Neural crest cell (in vitro differentiated cells): ENCODE measurements at regions not wholly inside any gene's neighbourhood (a gene's known extent, or its start where the extent isn't known, plus 50 kb on each side); places are given as distances from the start of the nearest gene placed in this dataset.

Source experiments
- DNase-seq: peaks from one replicate; pipeline ENCODE4 v3.0.0; 2021; ENCODE audit warnings: low read depth, mixed read lengths, low spot score
- H3K27ac Mint-ChIP-seq: one replicate; pipeline ENCODE4 v1.8.0; 2021; ENCODE audit warnings: mild to moderate bottlenecking, mixed read lengths; ENCODE audit not compliant: unreplicated experiment
- H3K27me3 Mint-ChIP-seq: 2 replicates; pipeline ENCODE4 v1.8.0; 2021; ENCODE audit warnings: low read depth, mild to moderate bottlenecking, mixed read lengths
- H3K36me3 Mint-ChIP-seq: 2 replicates; pipeline ENCODE4 v1.8.0; 2021; ENCODE audit warnings: low read depth, mild to moderate bottlenecking, mixed read lengths
- H3K4me1 Mint-ChIP-seq: 2 replicates; pipeline ENCODE4 v1.8.0; 2021; ENCODE audit warnings: mixed read lengths
- H3K4me3 Mint-ChIP-seq: one replicate; pipeline ENCODE4 v1.8.0; 2021; ENCODE audit warnings: mild to moderate bottlenecking, mixed read lengths
- H3K9me3 Mint-ChIP-seq: 2 replicates; pipeline ENCODE4 v1.8.0; 2021; ENCODE audit warnings: mixed read lengths
- TF ChIP-seq, protein P1 (sequence below): fragments of 200-600 bp; sonication (generic); conservative IDR thresholded peaks from 2 replicates; pipeline ENCODE4 v1.5.0; 2021; ENCODE audit warnings: antibody characterized with exemption, mild to moderate bottlenecking

DNA sequence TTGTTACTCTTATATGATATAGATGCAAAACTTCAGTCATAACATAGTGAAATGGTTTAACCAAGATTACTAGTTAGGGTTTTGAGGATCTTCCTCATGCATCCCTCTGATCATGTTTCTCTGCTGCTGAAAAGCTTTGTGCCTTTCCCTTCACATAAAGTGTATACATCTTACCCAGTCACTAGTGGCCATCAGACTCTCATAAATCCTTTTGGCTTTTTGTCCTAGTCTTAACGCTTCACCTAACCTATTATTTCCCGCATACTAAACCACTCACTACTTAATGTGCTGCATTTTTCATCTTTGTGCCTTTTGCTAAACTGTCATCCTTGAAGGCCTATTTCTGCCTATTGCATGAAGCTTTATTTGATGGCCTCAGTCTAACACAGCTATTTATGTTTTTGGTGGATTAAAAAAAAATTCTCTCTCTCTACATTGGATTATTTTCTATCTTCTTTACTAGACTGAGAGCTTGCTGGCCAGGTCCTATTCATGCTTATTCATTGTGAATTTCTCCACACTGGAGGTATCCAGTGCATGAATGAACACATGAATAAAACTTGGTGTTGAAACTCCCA, 717.6 kb upstream of the GOLIM4 start:
- Mint-ChIP-seq H3K27ac (no peak overlapping the region), H3K36me3 (peaks cover 3% of the 10 kb centered on the region), H3K4me1 (peaks cover 65% of the 10 kb centered on the region), H3K4me3 (peak overlapping the region; percentile 3), H3K9me3 (no peaks in the 10 kb centered on the region), H3K27me3 (no peaks in the 10 kb centered on the region)
- TF ChIP-seq, protein P1, sequence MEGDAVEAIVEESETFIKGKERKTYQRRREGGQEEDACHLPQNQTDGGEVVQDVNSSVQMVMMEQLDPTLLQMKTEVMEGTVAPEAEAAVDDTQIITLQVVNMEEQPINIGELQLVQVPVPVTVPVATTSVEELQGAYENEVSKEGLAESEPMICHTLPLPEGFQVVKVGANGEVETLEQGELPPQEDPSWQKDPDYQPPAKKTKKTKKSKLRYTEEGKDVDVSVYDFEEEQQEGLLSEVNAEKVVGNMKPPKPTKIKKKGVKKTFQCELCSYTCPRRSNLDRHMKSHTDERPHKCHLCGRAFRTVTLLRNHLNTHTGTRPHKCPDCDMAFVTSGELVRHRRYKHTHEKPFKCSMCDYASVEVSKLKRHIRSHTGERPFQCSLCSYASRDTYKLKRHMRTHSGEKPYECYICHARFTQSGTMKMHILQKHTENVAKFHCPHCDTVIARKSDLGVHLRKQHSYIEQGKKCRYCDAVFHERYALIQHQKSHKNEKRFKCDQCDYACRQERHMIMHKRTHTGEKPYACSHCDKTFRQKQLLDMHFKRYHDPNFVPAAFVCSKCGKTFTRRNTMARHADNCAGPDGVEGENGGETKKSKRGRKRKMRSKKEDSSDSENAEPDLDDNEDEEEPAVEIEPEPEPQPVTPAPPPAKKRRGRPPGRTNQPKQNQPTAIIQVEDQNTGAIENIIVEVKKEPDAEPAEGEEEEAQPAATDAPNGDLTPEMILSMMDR = no peak
- no peak for DNase-seq

DNA sequence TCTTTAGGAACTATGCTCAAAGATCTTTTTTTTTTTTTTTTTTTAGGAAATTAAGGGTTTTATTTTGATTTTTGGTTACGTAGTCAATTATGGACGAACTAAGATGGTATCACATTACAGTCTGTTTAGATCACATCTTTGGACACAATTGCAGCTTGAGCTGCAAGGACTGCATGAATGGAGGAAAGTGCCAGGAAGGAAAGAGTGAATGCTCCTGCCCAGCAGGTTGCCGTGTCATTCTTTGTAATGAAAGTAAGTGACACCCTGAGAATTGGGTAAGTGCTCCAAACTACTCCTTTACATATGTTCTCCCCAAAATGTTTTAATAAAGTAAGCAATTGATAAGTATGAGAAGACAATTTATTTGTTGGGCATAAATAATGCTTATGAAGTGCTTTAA, 716.5 kb upstream of the GOLIM4 start:
- Mint-ChIP-seq H3K4me1 (peaks cover 73% of the 10 kb centered on the region), H3K27ac (peak overlapping the region; percentile 70), H3K4me3 (peak overlapping the region; percentile 61), H3K36me3 (peaks cover 3% of the 10 kb centered on the region), H3K27me3 (no peaks in the 10 kb centered on the region), H3K9me3 (no peaks in the 10 kb centered on the region)
- TF ChIP-seq, protein P1 = no peak
- no peak for DNase-seq

DNA sequence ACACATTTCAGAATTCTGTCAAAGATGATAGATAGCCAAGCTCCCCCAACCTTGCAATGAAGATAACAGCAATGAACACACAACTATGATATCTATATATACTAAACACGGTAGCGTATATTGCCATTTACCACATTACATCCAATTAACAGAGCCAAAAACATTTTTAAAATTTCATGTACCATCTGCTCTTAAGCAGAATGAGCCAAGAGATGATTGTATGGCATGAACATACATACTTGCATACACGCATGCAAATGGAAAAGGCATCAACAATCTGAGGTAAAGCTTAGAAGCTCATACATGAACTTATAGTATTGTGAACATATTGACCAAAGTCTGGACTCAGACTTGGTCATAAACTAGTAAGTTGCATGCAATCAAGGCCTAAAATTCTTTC, 712.9 kb upstream of the GOLIM4 start:
- no peak overlapping the region for H3K27ac Mint-ChIP-seq
- no peak overlapping the region for H3K4me3 Mint-ChIP-seq
- H3K36me3 Mint-ChIP-seq = peaks cover 3% of the 10 kb centered on the region
- no peaks in the 10 kb centered on the region for H3K9me3 Mint-ChIP-seq
- DNase-seq = no peak
- H3K4me1 Mint-ChIP-seq = peaks cover 67% of the 10 kb centered on the region
- no peaks in the 10 kb centered on the region for H3K27me3 Mint-ChIP-seq
- TF ChIP-seq, protein P1 = no peak

DNA sequence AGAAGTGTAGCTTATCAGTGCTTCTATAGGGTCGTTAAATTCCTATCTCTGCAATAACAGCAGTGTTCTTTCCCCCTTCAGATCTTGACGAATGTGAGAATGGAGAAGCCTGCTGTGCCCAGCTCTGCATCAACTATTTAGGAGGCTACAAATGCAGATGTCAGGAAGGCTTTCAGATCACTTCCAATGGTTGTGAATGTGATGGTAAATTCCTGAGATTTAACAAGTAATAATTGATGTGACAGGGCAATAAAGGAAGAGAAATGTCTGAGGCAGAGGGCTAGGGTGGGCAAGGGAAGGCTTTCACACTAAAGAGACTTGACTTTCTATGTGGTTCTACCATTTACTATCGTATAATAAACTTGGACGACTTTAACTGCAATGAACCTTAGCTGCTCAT, 711.7 kb upstream of the GOLIM4 start:
- H3K9me3 Mint-ChIP-seq = no peaks in the 10 kb centered on the region
- TF ChIP-seq, protein P1 = no peak
- H3K4me3 Mint-ChIP-seq = peak overlapping the region; percentile 5
- DNase-seq = no peak
- peaks cover 64% of the 10 kb centered on the region for H3K4me1 Mint-ChIP-seq
- peaks cover 3% of the 10 kb centered on the region for H3K36me3 Mint-ChIP-seq
- H3K27ac Mint-ChIP-seq = no peak overlapping the region
- H3K27me3 Mint-ChIP-seq = no peaks in the 10 kb centered on the region

DNA sequence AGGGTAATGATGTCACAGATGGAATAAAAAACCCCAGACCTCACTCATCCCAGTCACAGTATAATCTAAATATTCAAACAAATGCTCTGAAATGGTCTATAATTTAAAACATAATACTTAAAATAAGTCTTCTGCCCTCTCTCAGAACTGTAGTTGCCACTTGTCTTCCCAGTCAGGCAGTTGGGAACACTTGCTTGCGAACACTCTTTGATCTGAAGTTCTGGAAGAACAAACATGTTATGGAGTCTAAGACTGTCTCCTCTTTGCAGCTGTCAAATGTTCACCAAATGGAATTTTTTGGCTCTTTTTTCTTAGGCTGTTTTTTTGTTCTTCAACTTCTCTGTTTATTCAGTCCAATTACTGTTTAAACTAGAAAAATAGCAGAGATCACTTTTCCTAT, 711.1 kb upstream of the GOLIM4 start:
- no peaks in the 10 kb centered on the region for H3K9me3 Mint-ChIP-seq
- no peaks in the 10 kb centered on the region for H3K27me3 Mint-ChIP-seq
- TF ChIP-seq, protein P1 = no peak
- no peak overlapping the region for H3K27ac Mint-ChIP-seq
- DNase-seq = no peak
- no peak overlapping the region for H3K4me3 Mint-ChIP-seq
- H3K36me3 Mint-ChIP-seq = peaks cover 3% of the 10 kb centered on the region
- H3K4me1 Mint-ChIP-seq = peaks cover 60% of the 10 kb centered on the region
